Stimulated activated CD8-positive, alpha-beta memory T cell treated with anti-CD3 and anti-CD28 coated beads, Interleukin-15, amount 100 ng/mL, for 1 hour (primary cell): ENCODE measurements at regions not wholly inside any gene's neighbourhood (a gene's known extent, or its start where the extent isn't known, plus 50 kb on each side); places are given as distances from the start of the nearest gene placed in this dataset.

Source experiments
- DNase-seq: peaks from one replicate; pipeline ENCODE4 v3.0.0-alpha.2; 2020; ENCODE audit warnings: low read depth

DNA sequence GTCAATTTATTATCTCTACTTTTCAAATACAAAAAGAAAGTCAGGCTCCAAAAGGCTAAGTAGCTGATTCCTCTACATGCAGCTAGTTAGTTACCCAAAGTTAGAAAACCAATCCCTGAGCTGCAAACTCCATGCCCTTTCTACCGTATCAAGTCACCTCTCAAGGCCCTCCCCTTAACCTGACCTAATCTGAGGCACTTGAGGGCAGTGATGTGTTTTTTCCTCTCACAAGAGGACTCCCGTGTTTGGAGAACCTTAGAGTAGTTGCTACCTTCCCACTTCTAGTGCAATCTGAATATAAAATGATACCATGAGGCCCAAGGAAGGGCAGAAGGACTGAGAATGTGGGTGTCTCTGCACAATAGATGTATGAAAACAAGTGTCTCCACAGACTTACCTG is 907.9 kb upstream of the CELF4 start:
- no peak for DNase-seq

GRCh38 chr18:38470421-38470820 is 904.8 kb upstream of the CELF4 start:
- DNase-seq, result no peak

GRCh38 chr18:38466426-38466825 is 900.8 kb upstream of the CELF4 start:
- no peak for DNase-seq

DNA sequence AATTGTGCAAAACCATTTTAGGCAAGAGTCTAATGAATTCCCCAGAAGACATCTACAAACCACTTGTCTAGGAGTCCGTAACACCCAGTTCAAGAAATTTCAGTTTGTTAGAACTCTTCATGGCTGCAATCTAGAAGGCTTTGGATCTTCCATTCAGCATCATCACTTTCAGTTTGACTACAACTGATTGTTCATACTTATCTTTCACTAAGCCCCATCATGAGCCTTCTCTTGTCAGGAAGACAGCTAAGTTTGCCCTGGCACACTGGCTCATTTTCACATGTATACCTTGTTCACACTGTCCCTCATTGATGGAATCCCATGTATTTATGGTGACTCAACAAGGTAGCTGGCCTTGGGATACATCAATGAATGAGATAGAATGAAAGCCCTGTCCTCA is 898.4 kb upstream of the CELF4 start:
- no peak for DNase-seq

DNA sequence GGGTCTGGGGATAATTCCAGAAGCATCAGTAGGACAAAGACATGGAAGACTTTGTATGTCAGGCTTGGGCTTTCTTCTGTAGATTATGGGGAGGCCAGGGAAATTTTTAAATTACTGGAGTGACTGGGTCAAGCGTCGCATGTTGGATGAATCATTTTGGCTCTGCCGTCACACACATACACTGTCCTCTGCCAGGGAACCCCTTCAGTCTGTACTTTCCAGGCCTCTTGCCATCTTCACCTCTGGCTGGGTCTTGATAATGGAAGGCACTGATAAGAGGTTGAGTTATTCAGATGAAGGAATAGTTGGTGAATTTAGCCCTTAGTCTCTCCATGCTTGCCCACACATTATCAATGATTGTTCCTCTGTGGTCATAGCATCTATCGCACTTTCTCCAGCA is 895.1 kb upstream of the CELF4 start:
- DNase-seq, result no peak

GRCh38 chr18:38459131-38459994 is 893.8 kb upstream of the CELF4 start:
- DNase-seq, result no peak

- DNase-seq, result no peak
Observed at GRCh38 chr18:38458698-38459097, 893.1 kb upstream of the CELF4 start.

DNA sequence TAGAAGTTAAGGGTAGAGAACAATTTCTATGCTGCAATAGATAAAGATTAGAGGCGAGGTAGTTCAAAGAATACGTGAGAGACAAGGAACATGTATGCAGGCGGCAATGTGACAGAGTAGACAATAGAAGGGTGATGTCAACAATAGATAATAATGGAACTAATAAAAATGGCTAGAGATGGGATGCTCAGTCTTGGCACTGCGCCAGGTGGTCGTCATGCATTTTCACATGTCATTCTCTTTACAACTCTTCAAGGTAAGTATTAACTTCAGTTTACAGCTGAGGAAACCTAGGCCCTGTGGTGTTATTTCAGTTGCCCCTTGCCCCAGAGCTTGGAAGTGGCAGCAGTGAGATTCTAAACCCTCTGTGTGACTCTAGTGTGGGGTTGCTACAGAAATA is 890.7 kb upstream of the CELF4 start:
- no peak for DNase-seq

DNA sequence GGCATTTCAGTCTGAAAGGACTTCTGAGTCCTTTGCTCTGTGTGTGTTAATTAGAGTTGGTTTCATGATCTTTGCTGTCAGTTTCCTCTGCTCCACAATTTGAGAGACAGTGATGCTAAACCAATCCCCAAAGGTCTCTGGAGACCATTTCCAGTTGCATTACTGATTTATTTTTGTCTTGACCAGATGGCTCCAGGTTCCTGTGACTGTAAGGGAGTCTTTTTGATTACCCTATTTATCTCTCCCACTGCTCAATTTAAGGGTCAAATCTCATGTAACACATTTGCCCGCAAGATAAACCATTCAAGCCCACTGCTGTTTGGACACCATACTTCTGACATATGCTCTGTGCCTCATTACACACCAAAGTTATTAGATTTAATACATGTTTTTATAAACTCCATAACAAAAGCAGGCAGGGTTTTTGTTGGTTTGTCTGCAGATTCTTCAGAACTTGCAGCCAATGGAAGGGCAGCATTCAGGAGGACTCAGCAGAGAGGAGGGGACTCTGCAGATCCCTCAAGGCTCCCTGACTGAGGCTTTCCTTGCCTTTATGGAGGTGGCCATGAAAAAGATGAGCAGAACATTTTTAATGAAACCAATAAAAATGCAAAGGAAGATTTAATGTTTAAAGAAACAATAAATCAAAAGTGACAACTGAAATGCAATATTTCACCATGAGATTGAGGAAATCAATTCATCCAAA is 889.3 kb upstream of the CELF4 start:
- no peak for DNase-seq

- no peak for DNase-seq
Observed at GRCh38 chr18:38453880-38454279, 888.3 kb upstream of the CELF4 start.

DNA sequence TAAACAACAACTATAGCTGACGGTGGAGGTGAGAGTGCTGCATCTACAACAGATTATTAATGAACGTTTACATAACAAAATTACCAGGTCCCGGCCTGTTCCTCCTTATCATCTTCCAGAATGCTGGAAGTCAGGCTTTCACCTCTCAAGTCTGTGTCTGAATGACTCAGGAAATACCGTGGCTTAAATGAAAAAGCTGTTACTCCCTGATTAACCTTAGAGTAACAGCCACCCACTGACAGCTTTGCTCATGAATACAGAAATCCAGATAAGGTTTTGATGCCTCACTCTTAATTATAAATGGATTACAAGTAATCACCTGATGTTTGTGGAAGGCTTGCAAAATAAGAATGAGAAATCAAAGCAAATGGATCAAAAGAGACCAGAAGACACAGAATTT is 885.3 kb upstream of the CELF4 start:
- DNase-seq, result no peak

DNA sequence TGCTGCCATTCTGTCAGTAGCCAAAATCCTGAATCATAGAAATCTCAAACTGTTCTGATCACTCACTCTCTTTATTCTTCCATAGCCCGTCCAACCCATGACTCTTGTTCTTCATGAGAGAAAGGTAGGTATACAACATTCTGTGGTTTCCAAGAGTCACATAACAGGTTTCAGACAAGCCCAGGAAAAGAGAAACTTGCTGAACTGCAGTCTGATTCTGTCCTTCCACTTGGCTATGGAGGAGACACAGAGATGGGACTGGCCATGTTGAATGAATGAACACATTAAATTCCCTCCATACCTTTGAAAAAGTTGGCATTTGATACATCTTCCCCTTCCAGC is 880.2 kb upstream of the CELF4 start:
- DNase-seq, result no peak

DNA sequence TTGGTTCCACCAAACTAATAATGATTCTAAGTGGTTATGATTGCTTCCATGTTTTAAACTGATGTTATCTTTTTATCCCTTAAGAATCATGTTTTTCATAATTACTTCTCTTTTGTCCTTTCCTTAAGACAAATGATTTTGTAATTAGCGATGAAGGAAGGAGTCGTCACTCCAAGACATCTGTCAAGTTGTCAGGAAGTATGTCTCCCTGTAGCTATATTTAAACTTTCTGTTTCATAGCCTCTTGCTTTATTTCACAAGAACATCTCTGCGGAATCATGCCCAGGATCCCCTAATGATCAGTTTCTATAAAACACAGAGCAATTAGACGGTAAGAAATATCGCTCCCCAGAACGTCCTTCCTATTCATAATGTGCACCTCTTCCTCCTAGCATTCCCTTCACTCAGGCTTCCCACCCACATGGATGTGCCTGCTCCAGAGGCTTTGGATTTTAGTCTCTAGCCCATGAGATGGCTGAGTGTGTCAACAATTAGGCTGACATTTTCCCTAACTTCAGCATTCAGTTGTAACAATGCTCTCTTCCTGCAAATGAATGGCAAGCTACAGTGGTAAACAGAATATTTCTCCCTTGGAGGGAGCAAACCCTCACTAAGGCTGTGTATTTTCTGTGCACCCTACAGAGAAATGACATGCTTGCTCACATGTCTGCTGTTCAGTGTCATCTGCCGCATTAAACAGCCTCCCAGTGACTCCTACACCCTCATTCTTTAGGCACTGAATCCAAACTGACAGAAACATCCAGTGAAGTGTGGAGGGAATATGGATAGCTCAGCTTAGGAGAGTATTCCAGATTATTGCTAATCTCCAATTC is 879.6 kb upstream of the CELF4 start:
- DNase-seq, result no peak

GRCh38 chr18:38427736-38428135 is 862.1 kb upstream of the CELF4 start:
- no peak for DNase-seq

DNA sequence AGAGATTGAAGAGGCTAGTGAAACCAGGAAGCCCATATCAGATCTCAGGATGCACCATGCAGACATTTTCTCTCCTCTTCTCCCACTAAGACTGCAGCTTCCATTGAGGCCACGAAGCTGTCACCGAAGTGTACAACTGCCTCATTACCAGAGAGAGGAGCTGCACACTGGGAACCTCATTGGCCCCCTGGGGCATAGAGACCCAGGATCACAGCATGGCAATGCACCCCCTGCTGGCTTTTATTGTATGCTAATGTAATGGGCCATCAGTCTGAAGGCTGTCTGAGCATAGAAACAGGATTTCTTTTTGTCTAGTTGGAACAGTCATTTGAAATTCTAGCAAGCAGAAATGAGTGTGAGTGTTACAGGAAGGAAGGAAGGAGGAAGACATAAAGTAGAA is 861.6 kb upstream of the CELF4 start:
- no peak for DNase-seq

DNA sequence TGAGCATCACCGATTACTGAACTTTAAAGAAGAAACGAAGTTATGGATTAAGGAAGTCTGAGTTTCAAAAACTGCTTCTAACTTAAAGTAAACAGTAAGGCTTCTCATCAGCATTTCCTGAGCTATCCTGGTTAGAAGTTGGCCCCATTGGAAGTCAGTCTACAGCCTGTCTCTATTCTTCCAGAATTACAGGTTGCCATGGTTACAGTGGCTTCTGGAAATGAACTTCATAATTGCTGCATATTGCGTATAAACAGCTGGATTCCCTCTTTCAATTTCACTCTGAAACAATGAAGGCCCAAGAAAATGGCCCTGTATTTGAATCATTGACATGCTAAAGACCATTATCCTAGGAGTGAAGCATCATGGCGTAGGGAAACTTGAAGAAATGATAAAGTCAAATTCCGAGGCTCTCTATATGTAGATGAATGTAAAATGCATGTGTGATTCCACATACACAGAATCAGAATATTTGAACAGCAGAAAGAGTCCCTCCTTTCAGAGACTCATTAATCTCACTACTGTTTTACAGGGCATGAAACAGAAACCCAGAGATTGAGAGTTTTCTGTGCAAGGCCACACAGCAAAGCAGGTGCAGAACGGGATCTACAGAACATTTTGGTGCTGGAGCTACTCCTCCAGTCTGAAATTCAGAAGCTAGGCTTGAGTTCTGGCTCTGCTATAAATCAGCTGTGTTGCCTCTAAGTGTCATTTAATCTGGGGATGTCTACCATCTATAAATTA is 856.4 kb upstream of the CELF4 start:
- no peak for DNase-seq

DNA sequence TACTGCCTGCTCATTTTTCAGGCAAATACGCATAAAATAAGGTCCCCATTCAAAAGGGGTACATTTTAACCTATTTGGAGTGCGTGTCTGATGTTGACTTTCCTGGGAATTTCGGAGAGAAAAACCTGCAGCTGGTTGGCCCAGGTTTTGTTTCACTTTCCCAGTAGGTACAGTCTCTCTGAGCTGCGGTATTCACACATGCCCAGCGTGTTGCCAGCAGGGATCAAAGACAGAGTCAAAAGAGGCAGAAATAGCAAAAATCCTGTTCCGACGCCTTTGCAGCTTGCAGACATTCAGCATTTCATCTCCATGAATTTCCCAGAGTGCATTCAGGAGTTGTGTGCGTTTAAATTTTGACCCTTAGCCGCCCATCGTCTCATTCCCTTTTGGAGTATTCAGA is 855.4 kb upstream of the CELF4 start:
- DNase-seq, result no peak

DNA sequence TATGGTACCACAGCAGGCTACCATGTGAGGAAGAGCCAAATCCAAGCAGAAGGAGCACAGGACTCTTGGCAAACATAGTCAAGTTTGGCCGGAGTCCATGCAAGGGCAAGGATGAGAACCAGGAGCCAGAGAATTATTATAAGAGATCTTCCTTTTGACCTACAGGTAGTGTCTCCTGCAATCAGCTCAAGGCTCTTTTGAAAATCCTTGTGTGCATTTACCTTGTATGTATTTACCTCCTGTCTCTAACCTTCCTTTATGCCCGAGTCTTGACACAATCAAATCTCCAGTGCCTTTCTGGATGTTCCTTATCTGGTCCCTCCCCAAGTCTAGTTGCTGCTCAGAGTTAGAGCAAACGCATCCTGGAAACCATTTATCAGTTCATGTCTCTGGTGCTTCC is 855.0 kb upstream of the CELF4 start:
- DNase-seq, result no peak

- no peak for DNase-seq
Observed at GRCh38 chr18:38415811-38416210, 850.2 kb upstream of the CELF4 start.

DNA sequence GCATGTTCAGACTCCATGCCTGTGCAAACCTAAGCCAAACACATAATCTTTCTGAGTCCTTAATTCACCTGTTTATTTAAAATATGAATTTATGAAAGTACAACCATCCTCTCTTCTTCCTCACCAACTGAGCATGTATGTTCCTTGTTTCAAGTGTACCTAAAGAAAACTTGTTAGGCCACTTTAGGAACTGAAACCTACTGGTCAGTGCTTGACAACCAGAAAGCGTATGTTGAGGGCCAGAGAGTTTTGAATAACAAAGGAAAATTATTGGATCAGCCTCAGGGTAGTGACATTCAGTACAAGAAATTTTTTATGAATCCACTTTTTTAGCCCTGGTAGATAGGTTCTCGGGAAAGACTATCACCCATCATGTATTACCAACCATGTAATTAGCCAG is 847.6 kb upstream of the CELF4 start:
- DNase-seq, result no peak

DNA sequence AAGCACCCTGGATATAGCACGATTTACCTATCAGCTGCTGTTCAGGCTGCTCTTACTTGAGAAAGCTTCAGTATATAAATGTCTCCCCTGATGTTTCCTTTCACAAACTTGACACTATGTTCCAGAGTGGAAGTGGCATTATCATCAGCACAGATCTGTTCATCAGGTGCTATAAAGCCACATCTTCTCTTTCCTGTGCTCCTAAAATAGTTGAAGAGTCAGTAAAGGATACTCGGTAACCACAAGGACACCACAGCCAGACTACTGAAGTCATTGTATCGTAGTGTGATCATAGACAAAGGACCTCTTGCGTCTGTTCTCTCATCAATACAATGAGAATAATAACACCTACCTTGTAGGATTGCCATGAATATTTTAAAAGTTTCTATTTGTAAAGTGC is 841.0 kb upstream of the CELF4 start:
- no peak for DNase-seq

DNA sequence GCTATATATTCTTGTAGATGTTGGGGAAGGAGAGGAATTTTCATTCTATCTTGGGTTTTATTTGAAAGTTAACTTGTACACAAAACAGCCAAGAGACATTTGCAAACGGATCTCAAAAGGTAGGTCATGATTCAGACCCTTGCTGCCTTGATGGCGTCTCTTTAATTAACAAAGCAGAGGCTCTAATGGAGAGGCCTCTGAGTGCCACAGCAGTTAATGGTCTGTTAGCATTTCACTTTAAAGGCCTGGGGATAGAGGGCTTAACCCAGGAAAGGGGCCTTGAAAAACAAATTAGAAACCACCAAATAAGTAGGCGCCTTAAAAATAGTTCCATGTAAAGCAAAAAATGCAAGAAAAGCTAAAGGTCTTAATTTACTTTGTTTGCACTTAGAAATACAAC is 836.9 kb upstream of the CELF4 start:
- DNase-seq, result no peak
